GM18951 (cell line): ENCODE measurements at regions not wholly inside any gene's neighbourhood (a gene's known extent, or its start where the extent isn't known, plus 50 kb on each side); places are given as distances from the start of the nearest gene placed in this dataset.

Experiments used
- POLR2A ChIP-seq: IDR thresholded peaks from 4 replicates; pipeline ENCODE4 v1.6.1; 2011; ENCODE audit warnings: mild to moderate bottlenecking; ENCODE audit not compliant: insufficient read length, insufficient read depth; ENCODE audit errors: extremely low read depth
- in situ Hi-C: fragments of 300-500 bp; cut with MboI; formaldehyde crosslinking; loops from one replicate; pipeline ENCODE4 v1.12.0; 2022; ENCODE audit warnings: low sequenced_read_pairs, mixed read lengths, inconsistent platforms; ENCODE audit not compliant: unreplicated experiment

GRCh38 chr12:91818227-91819131, 327.2 kb downstream of the BTG1 start:
- in situ Hi-C loops = loop anchor here (25.0 kb wide), 1 partner anchor 319 kb away; the partner anchor contains the start of gene BTG1
- no peak for TF ChIP-seq POLR2A

GRCh38 chr12:91817517-91817916, 328.1 kb downstream of the BTG1 start:
- in situ Hi-C loops = loop anchor here (25.0 kb wide), 1 partner anchor 320 kb away; the partner anchor contains the start of gene BTG1
- no peak for TF ChIP-seq POLR2A

- no peak for TF ChIP-seq POLR2A
- in situ Hi-C loops = loop anchor here (25.0 kb wide), 1 partner anchor 324 kb away; the partner anchor contains the start of gene BTG1
Measured at GRCh38 chr12:91813701-91814100, 331.9 kb downstream of the BTG1 start.

GRCh38 chr12:91811481-91812287, 334.0 kb downstream of the BTG1 start:
- in situ Hi-C loops = loop anchor here (25.0 kb wide), 1 partner anchor 326 kb away; the partner anchor contains the start of gene BTG1
- TF ChIP-seq POLR2A = no peak

GRCh38 chr12:91810531-91811451, 334.9 kb downstream of the BTG1 start:
- in situ Hi-C loops = loop anchor here (25.0 kb wide), 1 partner anchor 327 kb away; the partner anchor contains the start of gene BTG1
- no peak for TF ChIP-seq POLR2A

GRCh38 chr12:91810077-91810476, 335.6 kb downstream of the BTG1 start:
- no peak for TF ChIP-seq POLR2A
- in situ Hi-C loops = loop anchor here (25.0 kb wide), 1 partner anchor 327 kb away; the partner anchor contains the start of gene BTG1

GRCh38 chr12:91805031-91805430, 340.6 kb downstream of the BTG1 start:
- no peak for TF ChIP-seq POLR2A
- in situ Hi-C loops = loop anchor here (25.0 kb wide), 1 partner anchor 332 kb away; the partner anchor contains the start of gene BTG1

GRCh38 chr12:91804533-91804932, 341.1 kb downstream of the BTG1 start:
- in situ Hi-C loops = loop anchor here (25.0 kb wide), 1 partner anchor 333 kb away; the partner anchor contains the start of gene BTG1
- TF ChIP-seq POLR2A = no peak

- in situ Hi-C loops = loop anchor here (25.0 kb wide), 1 partner anchor 336 kb away; the partner anchor contains the start of gene BTG1
- TF ChIP-seq POLR2A = no peak
Measured at GRCh38 chr12:91801048-91801447, 344.6 kb downstream of the BTG1 start.

- in situ Hi-C loops = no loop called here
- TF ChIP-seq POLR2A = no peak
Measured at GRCh38 chr12:91793676-91794075, 352.0 kb downstream of the BTG1 start.

- TF ChIP-seq POLR2A = no peak
Measured at GRCh38 chr12:91792597-91792996, 353.0 kb downstream of the BTG1 start.

GRCh38 chr12:91786499-91787272, 359.0 kb downstream of the BTG1 start:
- TF ChIP-seq POLR2A = no peak
- in situ Hi-C loops = no loop called here

More at GRCh38 chr12:91792597-91792996, 353.0 kb downstream of the BTG1 start:
- in situ Hi-C loops = no loop called here
